ENCODE measurements at regions not wholly inside any gene's neighbourhood (a gene's known extent, or its start where the extent isn't known, plus 50 kb on each side); places are given as distances from the start of the nearest gene placed in this dataset.

GRCh38 chr22:49569286-49570031, 258.2 kb downstream of the BRD1 start:
- TF ChIP-seq GATA2 (IDR thresholded peaks at IDR 0.05; ENCODE audit: low read depth, low read length) (no peak), GATA3 (IDR thresholded peaks at IDR 0.05; ENCODE audit: low read depth, low read length) (no peak)
